ENCODE measurements at regions not wholly inside any gene's neighbourhood (a gene's known extent, or its start where the extent isn't known, plus 50 kb on each side); places are given as distances from the start of the nearest gene placed in this dataset.

- TF ChIP-seq CTCF (IDR thresholded peaks at IDR 0.05): no peak
- no peak for TF ChIP-seq POLR2A (IDR thresholded peaks at IDR 0.05)
- TF ChIP-seq POLR2AphosphoS5 (IDR thresholded peaks at IDR 0.05): no peak
These were observed 195.4 kb downstream of the TBXT start for GRCh38 chr6:165972139-165972802.
